Activated CD8-positive, alpha-beta T cell treated with anti-CD3 and anti-CD28 coated beads, Interleukin-2, amount 10 ng/mL, durations not matched to agents 7 days and 5 days (primary cell): ENCODE measurements at regions not wholly inside any gene's neighbourhood (a gene's known extent, or its start where the extent isn't known, plus 50 kb on each side); places are given as distances from the start of the nearest gene placed in this dataset.

Experiments used
- ATAC-seq: fragments of 150-1000 bp; cut with Tn5 transposase; one replicate; pipeline ENCODE4 v1.10.0; 2021; ENCODE audit warnings: moderate library complexity
- CTCF ChIA-PET: fragments of 350-600 bp; sonication (Branson Sonifier 250); formaldehyde crosslinking; loops from one replicate; lab custom pipeline; 2021; ENCODE audit warnings: antibody characterized with exemption; lab: Charles Lee
- POLR2A ChIA-PET: fragments of 350-600 bp; sonication (Branson Sonifier 250); formaldehyde crosslinking; loops from one replicate; lab custom pipeline; 2021; ENCODE audit warnings: antibody characterized with exemption; lab: Charles Lee
- DNase-seq: peaks from one replicate; pipeline ENCODE4 v3.0.0-alpha.2; 2020
- H3K27ac Mint-ChIP-seq: one replicate; pipeline ENCODE4 v1.8.0; 2021; ENCODE audit warnings: mild to moderate bottlenecking, mixed read lengths
- H3K27me3 Mint-ChIP-seq: one replicate; pipeline ENCODE4 v1.8.0; 2021; ENCODE audit warnings: low read depth, mixed read lengths
- H3K36me3 Mint-ChIP-seq: one replicate; pipeline ENCODE4 v1.8.0; 2021; ENCODE audit warnings: low read depth, mixed read lengths
- H3K4me1 Mint-ChIP-seq: one replicate; pipeline ENCODE4 v1.8.0; 2021; ENCODE audit warnings: low read depth, mixed read lengths
- H3K4me3 Mint-ChIP-seq: one replicate; pipeline ENCODE4 v1.8.0; 2021; ENCODE audit warnings: mild to moderate bottlenecking, mixed read lengths
- H3K9me3 Mint-ChIP-seq: one replicate; pipeline ENCODE4 v1.8.0; 2022; ENCODE audit warnings: mixed read lengths; ENCODE audit not compliant: insufficient read depth

DNA sequence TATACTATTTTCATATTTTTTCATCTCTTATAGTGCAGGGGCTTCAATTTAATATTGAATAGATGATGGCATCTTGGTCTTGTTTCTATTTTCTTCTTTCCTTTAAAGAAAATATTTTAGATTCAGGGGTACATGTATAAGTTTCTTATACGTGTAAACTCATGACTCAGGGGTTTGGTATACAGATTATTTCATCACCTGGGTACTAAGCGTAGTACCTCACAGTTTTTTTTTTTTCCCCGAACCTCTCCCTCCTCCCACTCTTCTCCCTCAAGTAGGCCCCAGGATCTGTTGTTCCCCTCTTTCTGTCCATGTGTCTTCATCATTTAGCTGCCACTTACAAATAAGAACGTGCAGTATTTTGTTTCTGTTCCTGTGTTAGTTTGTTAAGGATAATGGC is 172.6 kb downstream of the TMTC3 start:
- Mint-ChIP-seq H3K27ac (no peak overlapping the region), H3K4me1 (no peaks in the 10 kb centered on the region), H3K4me3 (no peak overlapping the region), H3K36me3 (no peaks in the 10 kb centered on the region), H3K9me3 (no peaks in the 10 kb centered on the region), H3K27me3 (no peaks in the 10 kb centered on the region)
- ChIA-PET CTCF (no interaction called here), POLR2A (no interaction called here)
- DNase-seq: no peak
- ATAC-seq: no peak

DNA sequence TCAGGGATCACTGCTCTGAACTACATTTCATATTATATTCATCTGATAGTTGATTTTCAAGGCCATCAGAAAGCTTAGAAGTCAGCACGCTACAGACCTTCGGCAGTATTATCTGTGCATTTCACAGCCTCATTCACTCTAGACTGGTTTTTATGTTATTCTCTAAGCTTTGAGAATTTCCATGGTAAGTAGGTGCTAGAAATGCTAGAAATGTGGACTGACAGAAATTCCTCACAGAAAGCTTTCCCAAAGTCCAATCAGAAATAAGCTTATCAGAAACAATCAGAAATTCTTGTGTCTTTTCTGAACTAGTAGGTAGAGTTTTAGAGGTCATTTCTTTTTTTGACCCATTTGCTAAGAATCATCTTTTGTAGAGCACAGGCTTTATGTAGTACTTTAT is 176.6 kb downstream of the TMTC3 start:
- no peak overlapping the region for H3K4me3 Mint-ChIP-seq
- ATAC-seq: no peak
- CTCF ChIA-PET: no interaction called here
- H3K4me1 Mint-ChIP-seq: no peaks in the 10 kb centered on the region
- no peak overlapping the region for H3K27ac Mint-ChIP-seq
- POLR2A ChIA-PET: no interaction called here
- no peaks in the 10 kb centered on the region for H3K36me3 Mint-ChIP-seq
- H3K27me3 Mint-ChIP-seq: no peaks in the 10 kb centered on the region
- H3K9me3 Mint-ChIP-seq: no peaks in the 10 kb centered on the region
- no peak for DNase-seq

DNA sequence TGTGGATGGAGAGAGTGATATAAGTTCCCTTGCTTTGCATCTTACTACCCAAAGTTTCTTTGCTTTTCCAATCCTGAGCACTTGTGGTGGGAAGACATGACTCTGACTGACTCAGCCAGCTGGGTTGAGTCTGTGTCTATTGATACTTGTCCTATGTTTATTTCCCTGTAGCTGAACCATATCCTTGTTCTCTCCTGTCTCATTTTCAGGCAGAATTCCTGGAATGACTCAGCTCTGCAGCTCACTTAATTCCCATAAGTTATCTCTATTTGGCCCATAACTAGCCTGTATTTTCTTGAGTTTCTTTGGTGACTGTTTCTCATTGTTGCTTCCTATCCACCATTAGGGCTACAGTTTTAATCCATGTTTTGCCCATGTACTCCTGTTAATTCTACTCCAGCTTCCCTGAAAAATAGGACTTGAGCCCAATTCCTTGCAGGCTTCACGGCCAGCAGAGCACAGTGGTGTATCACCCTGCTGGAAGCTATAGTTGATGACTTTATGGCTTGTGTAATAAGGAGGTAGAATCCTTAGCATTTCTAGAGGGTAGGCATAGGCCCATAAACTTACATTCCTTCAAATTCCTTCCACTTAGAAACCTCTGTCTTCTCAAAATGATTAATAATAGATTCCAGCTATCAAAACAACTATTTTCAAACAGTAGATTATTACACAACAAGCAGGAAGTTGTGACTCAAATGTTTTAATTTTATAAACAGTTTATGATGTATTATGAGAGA is 183.1 kb downstream of the TMTC3 start:
- no peaks in the 10 kb centered on the region for H3K36me3 Mint-ChIP-seq
- H3K4me1 Mint-ChIP-seq: no peaks in the 10 kb centered on the region
- H3K9me3 Mint-ChIP-seq: no peaks in the 10 kb centered on the region
- ATAC-seq (no peak), DNase-seq (no peak)
- POLR2A ChIA-PET: no interaction called here
- H3K27ac Mint-ChIP-seq: no peak overlapping the region
- H3K4me3 Mint-ChIP-seq: no peak overlapping the region
- CTCF ChIA-PET: no interaction called here
- H3K27me3 Mint-ChIP-seq: no peaks in the 10 kb centered on the region

DNA sequence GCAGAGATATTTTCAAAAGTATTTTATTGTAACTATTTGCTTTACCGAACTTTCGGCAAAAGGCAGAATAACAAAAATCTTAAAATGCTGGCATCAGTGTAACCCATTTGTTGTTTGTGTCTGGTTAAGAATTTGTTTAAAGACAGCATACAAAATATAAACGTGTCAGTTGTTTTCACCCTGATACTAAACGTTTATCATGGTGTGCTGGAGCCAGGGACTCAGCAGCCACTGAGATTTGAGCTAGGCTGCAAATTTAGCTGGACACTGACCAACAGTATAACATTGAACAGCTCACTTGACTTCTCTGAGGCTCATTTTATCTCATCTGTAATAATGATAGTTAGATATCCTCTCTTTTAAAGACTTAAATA is 183.7 kb downstream of the TMTC3 start:
- Mint-ChIP-seq H3K4me1 (no peaks in the 10 kb centered on the region), H3K36me3 (no peaks in the 10 kb centered on the region), H3K4me3 (no peak overlapping the region), H3K27me3 (no peaks in the 10 kb centered on the region), H3K9me3 (no peaks in the 10 kb centered on the region), H3K27ac (no peak overlapping the region)
- ATAC-seq: no peak
- DNase-seq: no peak
- ChIA-PET POLR2A (no interaction called here), CTCF (no interaction called here)

DNA sequence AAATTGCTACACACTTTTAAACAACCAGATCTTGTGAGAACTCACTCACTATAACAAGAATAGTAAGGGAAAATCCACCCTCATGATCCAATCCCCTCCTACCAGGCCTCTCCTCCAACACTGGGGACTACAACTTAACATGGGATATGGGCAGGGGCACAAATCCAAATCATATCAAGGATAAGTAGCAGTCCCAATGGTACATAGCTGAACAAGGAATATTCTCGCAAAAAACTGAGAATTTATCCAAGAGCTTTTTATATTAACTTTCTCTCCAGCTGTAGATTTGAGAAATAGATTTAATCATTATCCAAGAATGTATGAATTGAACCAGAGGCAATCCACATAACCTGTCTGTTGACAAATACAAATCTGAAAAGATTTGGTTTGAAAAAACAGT is 185.2 kb downstream of the TMTC3 start:
- no peak overlapping the region for H3K27ac Mint-ChIP-seq
- POLR2A ChIA-PET: no interaction called here
- no peak for ATAC-seq
- no peaks in the 10 kb centered on the region for H3K27me3 Mint-ChIP-seq
- no peaks in the 10 kb centered on the region for H3K36me3 Mint-ChIP-seq
- CTCF ChIA-PET: no interaction called here
- DNase-seq: no peak
- H3K9me3 Mint-ChIP-seq: no peaks in the 10 kb centered on the region
- H3K4me1 Mint-ChIP-seq: no peaks in the 10 kb centered on the region
- H3K4me3 Mint-ChIP-seq: no peak overlapping the region

DNA sequence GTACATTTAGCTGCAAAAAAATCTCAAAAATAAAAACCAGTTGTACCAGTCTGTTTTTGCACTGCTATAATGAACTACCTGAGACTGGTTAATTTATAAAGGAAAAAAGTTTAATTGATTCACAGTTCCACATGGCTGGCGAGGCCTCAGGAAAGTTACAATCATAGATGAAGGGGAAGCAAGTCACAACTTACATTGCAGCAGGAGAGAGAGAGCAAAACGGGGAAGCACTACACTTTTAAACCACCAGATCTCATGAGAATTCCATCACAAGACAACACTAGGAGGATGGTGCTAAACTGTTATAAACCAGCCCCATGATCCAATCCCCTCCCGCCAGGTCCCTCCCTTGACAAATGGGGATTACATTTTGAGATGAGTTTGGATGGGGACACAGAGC is 186.0 kb downstream of the TMTC3 start:
- POLR2A ChIA-PET: no interaction called here
- no peak for DNase-seq
- CTCF ChIA-PET: no interaction called here
- Mint-ChIP-seq H3K4me1 (no peaks in the 10 kb centered on the region), H3K9me3 (no peaks in the 10 kb centered on the region), H3K27me3 (no peaks in the 10 kb centered on the region), H3K4me3 (no peak overlapping the region), H3K27ac (no peak overlapping the region), H3K36me3 (no peaks in the 10 kb centered on the region)
- ATAC-seq: no peak

DNA sequence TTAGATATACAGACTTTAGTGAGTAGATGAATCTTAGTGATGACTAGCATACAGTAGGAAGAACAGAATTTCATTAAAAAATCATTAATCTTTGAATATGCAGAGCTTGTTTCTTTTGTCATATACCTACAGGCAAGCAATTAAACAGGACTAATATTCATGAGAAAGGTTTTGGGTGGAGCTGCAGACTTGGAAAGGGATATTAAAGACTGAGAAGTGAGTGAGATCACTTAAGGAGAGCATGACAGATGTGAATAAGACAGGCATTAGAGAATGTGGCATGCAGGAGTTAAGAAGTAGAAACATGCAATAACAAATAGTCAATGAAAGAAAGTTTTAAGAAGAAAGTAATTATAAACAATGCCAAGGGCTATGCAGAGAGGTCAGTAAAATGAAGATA is 187.7 kb downstream of the TMTC3 start:
- H3K4me1 Mint-ChIP-seq: no peaks in the 10 kb centered on the region
- CTCF ChIA-PET: no interaction called here
- POLR2A ChIA-PET: no interaction called here
- H3K36me3 Mint-ChIP-seq: no peaks in the 10 kb centered on the region
- no peak overlapping the region for H3K27ac Mint-ChIP-seq
- H3K4me3 Mint-ChIP-seq: no peak overlapping the region
- H3K27me3 Mint-ChIP-seq: no peaks in the 10 kb centered on the region
- no peaks in the 10 kb centered on the region for H3K9me3 Mint-ChIP-seq
- no peak for ATAC-seq
- no peak for DNase-seq

DNA sequence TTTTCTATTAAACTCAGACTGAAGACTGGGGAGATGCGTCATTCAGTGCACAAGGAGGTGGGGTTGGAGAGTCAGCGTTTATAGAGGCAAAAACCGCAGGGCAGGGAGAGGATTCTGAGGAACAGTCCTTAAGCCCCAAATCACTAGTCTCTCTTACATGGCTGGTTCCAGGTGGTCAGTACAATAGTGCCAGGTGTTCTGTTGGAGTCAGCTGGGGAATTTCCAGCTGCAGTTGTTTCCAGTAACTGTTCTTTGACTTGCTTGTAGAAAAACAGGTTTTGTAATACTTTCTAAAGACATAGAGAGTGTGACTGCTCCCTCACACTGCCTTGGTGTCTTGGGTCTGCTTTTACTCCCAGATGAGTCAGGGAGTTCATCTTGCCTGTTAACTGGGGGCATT is 192.2 kb downstream of the TMTC3 start:
- ATAC-seq: no peak
- no peak overlapping the region for H3K4me3 Mint-ChIP-seq
- DNase-seq: no peak
- CTCF ChIA-PET: no interaction called here
- H3K27ac Mint-ChIP-seq: no peak overlapping the region
- POLR2A ChIA-PET: no interaction called here
- no peaks in the 10 kb centered on the region for H3K36me3 Mint-ChIP-seq
- H3K27me3 Mint-ChIP-seq: no peaks in the 10 kb centered on the region
- H3K9me3 Mint-ChIP-seq: no peaks in the 10 kb centered on the region
- H3K4me1 Mint-ChIP-seq: no peaks in the 10 kb centered on the region

DNA sequence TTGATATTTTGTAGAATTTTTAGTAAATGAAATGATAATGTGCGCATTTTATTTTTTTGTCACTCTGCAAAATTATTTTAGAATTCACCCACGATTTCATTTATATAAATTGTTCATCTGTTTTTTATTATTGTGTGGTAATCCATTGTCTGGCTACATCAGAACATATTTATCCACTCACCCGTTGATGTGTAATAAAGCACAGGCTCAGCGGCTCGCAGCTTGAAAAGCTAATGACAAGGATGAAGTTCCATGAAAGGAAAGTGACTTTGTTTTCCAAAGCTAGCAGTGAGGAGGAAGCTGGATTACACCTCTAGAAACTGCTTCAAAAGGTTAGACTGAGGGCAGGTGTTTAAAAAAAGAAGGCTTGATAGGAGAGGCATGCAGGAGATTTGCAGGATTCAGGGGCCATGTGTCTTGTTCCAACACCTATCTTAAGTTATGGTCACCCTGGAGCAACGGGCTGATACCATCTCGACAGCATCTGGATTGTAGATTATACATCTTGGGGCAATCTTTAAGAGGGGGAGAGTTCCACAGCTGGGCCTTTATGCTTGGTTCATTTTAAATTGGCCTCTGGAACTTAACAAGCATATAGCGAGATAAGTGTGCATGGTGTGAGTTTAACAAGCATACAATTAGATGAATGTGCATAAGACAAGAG is 194.1 kb downstream of the TMTC3 start:
- no peaks in the 10 kb centered on the region for H3K36me3 Mint-ChIP-seq
- H3K9me3 Mint-ChIP-seq: no peaks in the 10 kb centered on the region
- H3K27me3 Mint-ChIP-seq: no peaks in the 10 kb centered on the region
- H3K4me3 Mint-ChIP-seq: no peak overlapping the region
- ChIA-PET CTCF (no interaction called here), POLR2A (no interaction called here)
- ATAC-seq: no peak
- H3K4me1 Mint-ChIP-seq: no peaks in the 10 kb centered on the region
- DNase-seq: no peak
- no peak overlapping the region for H3K27ac Mint-ChIP-seq

DNA sequence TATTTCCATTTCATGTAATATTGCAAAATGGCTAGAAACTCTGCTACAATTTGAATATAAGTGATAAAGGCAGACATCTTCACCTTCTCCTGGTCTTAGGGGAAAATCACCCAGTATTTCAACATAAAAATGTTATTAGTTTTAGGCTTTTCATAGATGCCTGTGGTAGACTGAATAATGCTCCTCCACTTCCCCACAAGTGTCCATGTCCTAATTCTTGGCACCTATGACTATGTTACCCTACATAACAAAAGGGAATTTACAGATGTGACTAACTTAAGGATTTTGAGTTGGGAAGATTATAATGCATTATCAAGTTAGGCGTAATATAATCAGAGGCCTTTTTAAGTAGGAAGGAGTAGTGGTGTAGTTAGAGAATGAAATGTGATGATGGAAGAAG is 196.4 kb downstream of the TMTC3 start:
- Mint-ChIP-seq H3K36me3 (no peaks in the 10 kb centered on the region), H3K4me3 (no peak overlapping the region), H3K27ac (no peak overlapping the region), H3K27me3 (no peaks in the 10 kb centered on the region), H3K4me1 (no peaks in the 10 kb centered on the region), H3K9me3 (no peaks in the 10 kb centered on the region)
- ChIA-PET POLR2A (no interaction called here), CTCF (no interaction called here)
- ATAC-seq: no peak
- no peak for DNase-seq

DNA sequence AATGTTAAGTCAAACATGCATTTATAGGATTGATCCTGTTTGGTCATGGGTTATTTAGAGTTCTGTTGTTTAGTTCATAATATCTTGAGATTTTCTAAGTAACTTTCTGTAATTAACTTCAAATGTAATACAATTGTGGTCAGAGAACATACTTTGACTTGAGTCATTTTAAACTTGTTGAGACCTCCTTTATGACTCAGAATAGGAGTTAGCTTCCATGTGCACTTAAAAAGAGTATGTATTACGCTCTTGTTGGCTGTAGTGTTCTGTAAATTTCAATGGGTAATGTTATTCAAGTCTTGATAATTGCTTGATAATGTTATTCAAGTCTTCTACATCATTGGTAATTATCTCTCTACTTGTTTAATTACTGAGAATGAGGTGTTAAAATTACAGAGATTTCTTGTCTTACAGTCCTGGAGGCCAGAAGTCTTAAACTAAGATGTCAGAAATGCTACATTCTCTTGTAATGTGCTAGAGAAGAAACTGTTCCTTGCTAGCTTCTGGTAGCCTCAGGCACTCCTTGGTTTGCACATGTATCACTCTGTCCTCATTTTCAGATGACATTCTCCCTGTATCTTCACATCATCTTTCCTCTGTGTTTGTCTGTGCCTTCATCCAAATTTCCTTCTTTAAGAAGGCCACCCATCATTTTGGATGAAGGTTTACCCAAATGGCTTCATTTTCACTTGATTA is 197.3 kb downstream of the TMTC3 start:
- no peaks in the 10 kb centered on the region for H3K36me3 Mint-ChIP-seq

DNA sequence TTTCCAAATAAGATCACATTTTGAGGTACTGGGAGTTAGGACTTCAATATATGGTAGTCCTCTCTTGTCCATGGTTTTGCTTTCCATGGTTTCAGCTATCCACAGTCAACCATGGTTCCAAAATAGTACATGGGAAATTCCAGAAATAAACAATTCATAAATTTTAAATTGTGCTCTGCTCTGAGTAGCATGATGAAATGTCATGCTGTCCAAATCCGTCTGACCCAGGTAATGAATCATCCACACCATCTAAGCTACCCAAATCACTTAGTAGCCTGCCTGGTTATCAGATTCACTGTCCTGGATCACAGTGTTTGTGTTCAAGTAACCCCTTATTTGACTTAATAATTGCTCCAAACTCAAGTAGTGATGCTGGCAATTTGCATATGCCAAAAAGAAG is 197.9 kb downstream of the TMTC3 start:
- ChIA-PET POLR2A (no interaction called here), CTCF (no interaction called here)
- Mint-ChIP-seq H3K4me3 (no peak overlapping the region), H3K9me3 (no peaks in the 10 kb centered on the region), H3K4me1 (no peaks in the 10 kb centered on the region), H3K36me3 (no peaks in the 10 kb centered on the region), H3K27me3 (no peaks in the 10 kb centered on the region), H3K27ac (no peak overlapping the region)
- DNase-seq (no peak), ATAC-seq (no peak)

More for the DNA sequence above, 197.3 kb downstream of the TMTC3 start:
- Mint-ChIP-seq H3K27ac (no peak overlapping the region), H3K4me1 (no peaks in the 10 kb centered on the region), H3K27me3 (no peaks in the 10 kb centered on the region), H3K9me3 (no peaks in the 10 kb centered on the region), H3K4me3 (no peak overlapping the region)
- ATAC-seq (no peak), DNase-seq (no peak)
- CTCF ChIA-PET: no interaction called here
- POLR2A ChIA-PET: no interaction called here
